ENCODE measurements at regions not wholly inside any gene's neighbourhood (a gene's known extent, or its start where the extent isn't known, plus 50 kb on each side); places are given as distances from the start of the nearest gene placed in this dataset.

DNA sequence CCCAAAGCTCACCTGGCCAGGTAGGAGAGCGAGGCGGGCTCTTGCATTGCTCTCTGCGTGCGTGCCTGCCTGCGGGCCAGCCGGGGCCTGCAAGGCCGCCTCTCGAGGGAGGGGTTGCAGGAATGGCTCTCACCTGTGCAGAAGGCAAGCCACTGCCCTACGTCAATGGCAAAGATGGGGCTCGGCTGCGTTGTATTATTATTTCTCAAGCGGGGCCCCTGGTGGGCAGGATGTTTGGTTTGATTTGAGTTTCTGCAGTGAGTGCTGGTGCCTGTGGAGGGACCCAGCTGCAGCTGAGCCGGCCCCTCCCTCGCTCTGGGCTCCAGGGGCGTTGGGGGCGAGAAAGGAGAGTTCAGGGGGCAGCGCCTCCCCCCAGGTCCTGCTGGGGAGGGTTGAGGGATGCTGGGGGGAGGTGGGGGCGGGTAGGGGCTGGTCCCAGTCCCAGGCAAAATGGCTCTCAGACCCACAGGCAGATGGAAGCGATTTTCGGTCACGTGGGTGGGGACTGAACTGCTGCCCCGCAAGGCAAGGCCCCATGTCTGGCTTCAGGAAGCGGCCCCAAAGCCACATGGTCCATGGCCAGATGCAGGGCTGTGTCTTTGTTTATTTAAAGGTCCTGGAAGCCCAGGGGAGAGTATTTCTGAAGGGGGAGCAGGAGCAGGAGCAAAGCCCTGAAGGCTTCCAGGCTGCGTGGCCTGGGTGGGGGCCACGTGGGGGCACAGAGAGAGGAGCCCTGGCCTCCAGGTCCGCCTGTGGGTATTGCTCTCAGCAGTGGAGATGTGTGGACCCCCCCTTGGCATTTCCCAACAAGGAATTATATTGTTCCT is 338.8 kb downstream of the SEC14L1 start:
- Histone ChIP-seq H3K4me3 (IDR thresholded peaks at IDR 0.05; ENCODE audit: insufficient read depth, low read depth, low read length) (no peak overlapping the region), H3K4me2 (no peak overlapping the region), H3K27ac (no peak overlapping the region), H4K20me1 (ENCODE audit: insufficient read depth) (no peaks in the 10 kb centered on the region; the same call in 1 of the 2 replicates), H3K36me3 (ENCODE audit: insufficient read depth) (no peaks in the 10 kb centered on the region; the same call in 1 of the 2 replicates), H3K79me2 (ENCODE audit: insufficient read depth, low read depth) (peaks cover 87% of the 10 kb centered on the region), H3K27me3 (ENCODE audit: insufficient read depth, low read depth) (no peaks in the 10 kb centered on the region), H3K9ac (no peak overlapping the region), H2AFZ (ENCODE audit: low read depth) (no peak overlapping the region), H3K4me1 (ENCODE audit: low read depth, poor library complexity, severe bottlenecking) (peaks cover 20% of the 10 kb centered on the region)
- TF ChIP-seq, protein P1, sequence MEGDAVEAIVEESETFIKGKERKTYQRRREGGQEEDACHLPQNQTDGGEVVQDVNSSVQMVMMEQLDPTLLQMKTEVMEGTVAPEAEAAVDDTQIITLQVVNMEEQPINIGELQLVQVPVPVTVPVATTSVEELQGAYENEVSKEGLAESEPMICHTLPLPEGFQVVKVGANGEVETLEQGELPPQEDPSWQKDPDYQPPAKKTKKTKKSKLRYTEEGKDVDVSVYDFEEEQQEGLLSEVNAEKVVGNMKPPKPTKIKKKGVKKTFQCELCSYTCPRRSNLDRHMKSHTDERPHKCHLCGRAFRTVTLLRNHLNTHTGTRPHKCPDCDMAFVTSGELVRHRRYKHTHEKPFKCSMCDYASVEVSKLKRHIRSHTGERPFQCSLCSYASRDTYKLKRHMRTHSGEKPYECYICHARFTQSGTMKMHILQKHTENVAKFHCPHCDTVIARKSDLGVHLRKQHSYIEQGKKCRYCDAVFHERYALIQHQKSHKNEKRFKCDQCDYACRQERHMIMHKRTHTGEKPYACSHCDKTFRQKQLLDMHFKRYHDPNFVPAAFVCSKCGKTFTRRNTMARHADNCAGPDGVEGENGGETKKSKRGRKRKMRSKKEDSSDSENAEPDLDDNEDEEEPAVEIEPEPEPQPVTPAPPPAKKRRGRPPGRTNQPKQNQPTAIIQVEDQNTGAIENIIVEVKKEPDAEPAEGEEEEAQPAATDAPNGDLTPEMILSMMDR (conservative IDR thresholded peaks at IDR 0.05; ENCODE audit: low read depth, low read length), result no peak

- Histone ChIP-seq H3K27me3 (ENCODE audit: insufficient read depth, low read depth) (no peaks in the 10 kb centered on the region), H2AFZ (ENCODE audit: low read depth) (no peak overlapping the region), H3K36me3 (ENCODE audit: insufficient read depth) (no peaks in the 10 kb centered on the region; the same call in 1 of the 2 replicates), H3K4me2 (no peak overlapping the region), H3K9ac (no peak overlapping the region), H3K27ac (no peak overlapping the region), H3K4me3 (IDR thresholded peaks at IDR 0.05; ENCODE audit: insufficient read depth, low read depth, low read length) (no peak overlapping the region), H4K20me1 (ENCODE audit: insufficient read depth) (no peaks in the 10 kb centered on the region; the same call in 1 of the 2 replicates), H3K79me2 (ENCODE audit: insufficient read depth, low read depth) (peaks cover 82% of the 10 kb centered on the region), H3K4me1 (ENCODE audit: low read depth, poor library complexity, severe bottlenecking) (peaks cover 14% of the 10 kb centered on the region)
- TF ChIP-seq, protein P1 (conservative IDR thresholded peaks at IDR 0.05; ENCODE audit: low read depth, low read length), result no peak
These were observed 339.4 kb downstream of the SEC14L1 start for GRCh38 chr17:77480199-77480508.

GRCh38 chr17:77480509-77481215 is 339.9 kb downstream of the SEC14L1 start:
- no peak overlapping the region for H3K27ac ChIP-seq
- H3K4me3 ChIP-seq (IDR thresholded peaks at IDR 0.05; ENCODE audit: insufficient read depth, low read depth, low read length), result no peak overlapping the region
- H3K9ac ChIP-seq, result no peak overlapping the region
- TF ChIP-seq, protein P1 (conservative IDR thresholded peaks at IDR 0.05; ENCODE audit: low read depth, low read length), result no peak
- no peak overlapping the region for H2AFZ ChIP-seq (ENCODE audit: low read depth)
- H3K27me3 ChIP-seq (ENCODE audit: insufficient read depth, low read depth), result no peaks in the 10 kb centered on the region
- H3K79me2 ChIP-seq (ENCODE audit: insufficient read depth, low read depth), result peaks cover 77% of the 10 kb centered on the region
- no peaks in the 10 kb centered on the region; the same call in 1 of the 2 replicates for H3K36me3 ChIP-seq (ENCODE audit: insufficient read depth)
- H3K4me2 ChIP-seq, result no peak overlapping the region
- peaks cover 9% of the 10 kb centered on the region for H3K4me1 ChIP-seq (ENCODE audit: low read depth, poor library complexity, severe bottlenecking)
- H4K20me1 ChIP-seq (ENCODE audit: insufficient read depth), result no peaks in the 10 kb centered on the region; the same call in 1 of the 2 replicates

GRCh38 chr17:77481476-77482374 is 341.0 kb downstream of the SEC14L1 start:
- H3K4me1 ChIP-seq (ENCODE audit: low read depth, poor library complexity, severe bottlenecking), result no peaks in the 10 kb centered on the region
- H4K20me1 ChIP-seq (ENCODE audit: insufficient read depth), result no peaks in the 10 kb centered on the region
- no peaks in the 10 kb centered on the region for H3K27me3 ChIP-seq (ENCODE audit: insufficient read depth, low read depth)
- no peak overlapping the region for H3K4me2 ChIP-seq
- no peaks in the 10 kb centered on the region; the same call in 1 of the 2 replicates for H3K36me3 ChIP-seq (ENCODE audit: insufficient read depth)
- no peak overlapping the region for H3K27ac ChIP-seq
- no peak overlapping the region for H2AFZ ChIP-seq (ENCODE audit: low read depth)
- H3K4me3 ChIP-seq (IDR thresholded peaks at IDR 0.05; ENCODE audit: insufficient read depth, low read depth, low read length), result no peak overlapping the region
- TF ChIP-seq, protein P1 (conservative IDR thresholded peaks at IDR 0.05; ENCODE audit: low read depth, low read length), result no peak
- H3K79me2 ChIP-seq (ENCODE audit: insufficient read depth, low read depth), result peaks cover 66% of the 10 kb centered on the region; the same call in 1 of the 2 replicates
- no peak overlapping the region for H3K9ac ChIP-seq
